OCI-LY7 (cell line): ENCODE measurements at regions not wholly inside any gene's neighbourhood (a gene's known extent, or its start where the extent isn't known, plus 50 kb on each side); places are given as distances from the start of the nearest gene placed in this dataset.

Source experiments
- CTCF ChIP-seq: fragments of 200-600 bp; sonication (generic); conservative IDR thresholded peaks from 2 replicates; pipeline ENCODE4 v1.5.1; 2014; ENCODE audit warnings: mild to moderate bottlenecking, antibody characterized with exemption, low read length, moderate library complexity, mixed read lengths
- EZH2phosphoT487 ChIP-seq: fragments of 200-600 bp; sonication (generic); IDR thresholded peaks from 2 replicates; pipeline ENCODE4 v1.6.1; 2018; ENCODE audit warnings: low read depth, borderline replicate concordance, mild to moderate bottlenecking, mixed run types, antibody characterized with exemption, low read length, moderate library complexity, mixed read lengths

- TF ChIP-seq CTCF (no peak), EZH2phosphoT487 (no peak)
Measured at GRCh38 chr11:24108609-24109008, 388.2 kb upstream of the LUZP2 start.
